Glutamatergic neuron (in vitro differentiated cells): ENCODE measurements at regions not wholly inside any gene's neighbourhood (a gene's known extent, or its start where the extent isn't known, plus 50 kb on each side); places are given as distances from the start of the nearest gene placed in this dataset.

Experiments used
- DNase-seq: peaks from one replicate; pipeline ENCODE4 v3.0.0; 2022
- H3K27ac Mint-ChIP-seq: one replicate; pipeline ENCODE4 v1.8.0; 2020; ENCODE audit warnings: mild to moderate bottlenecking, mixed read lengths, inconsistent platforms; ENCODE audit not compliant: unreplicated experiment
- H3K27me3 Mint-ChIP-seq: one replicate; pipeline ENCODE4 v1.8.0; 2020; ENCODE audit warnings: mild to moderate bottlenecking, moderate library complexity, mixed read lengths, inconsistent platforms; ENCODE audit not compliant: unreplicated experiment
- H3K36me3 Mint-ChIP-seq: one replicate; pipeline ENCODE4 v1.8.0; 2020; ENCODE audit warnings: mild to moderate bottlenecking, mixed read lengths, inconsistent platforms; ENCODE audit not compliant: unreplicated experiment
- H3K4me1 Mint-ChIP-seq: one replicate; pipeline ENCODE4 v1.8.0; 2020; ENCODE audit warnings: mild to moderate bottlenecking, low read depth, mixed read lengths, inconsistent platforms; ENCODE audit not compliant: unreplicated experiment
- H3K4me3 Mint-ChIP-seq: one replicate; pipeline ENCODE4 v1.8.0; 2020; ENCODE audit warnings: mild to moderate bottlenecking, mixed read lengths, inconsistent platforms; ENCODE audit not compliant: unreplicated experiment
- H3K9me3 Mint-ChIP-seq: one replicate; pipeline ENCODE4 v1.8.0; 2020; ENCODE audit warnings: mild to moderate bottlenecking, moderate library complexity, mixed read lengths, inconsistent platforms; ENCODE audit not compliant: unreplicated experiment
- TF ChIP-seq, protein P1 (sequence below): fragments of 200-600 bp; sonication (generic); IDR thresholded peaks from one replicate; pipeline ENCODE4 v1.5.0; 2021; ENCODE audit not compliant: partially characterized antibody, unreplicated experiment

DNA sequence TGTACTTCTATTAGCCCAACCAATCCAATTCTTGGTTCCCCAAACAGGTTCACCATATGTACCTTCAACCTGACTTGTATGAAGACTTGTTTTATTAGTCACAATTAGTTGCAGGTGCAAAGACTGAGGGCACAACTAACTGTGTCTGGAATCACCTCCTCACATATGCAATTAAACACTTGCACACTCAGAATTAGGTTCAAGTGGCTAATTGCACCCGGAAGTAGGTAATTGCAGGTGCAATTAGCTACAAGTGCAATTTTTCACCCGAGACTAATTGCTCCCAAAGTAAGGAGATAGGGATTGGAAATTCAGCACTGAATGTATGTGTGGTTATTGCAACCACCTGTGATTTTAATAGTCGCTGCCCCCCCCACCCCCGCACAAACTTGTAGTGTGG is 338.9 kb downstream of the ZSWIM6 start:
- H3K36me3 Mint-ChIP-seq = peaks cover 5% of the 10 kb centered on the region
- H3K27ac Mint-ChIP-seq = no peak overlapping the region
- peaks cover 3% of the 10 kb centered on the region for H3K9me3 Mint-ChIP-seq
- H3K4me1 Mint-ChIP-seq = no peaks in the 10 kb centered on the region
- H3K27me3 Mint-ChIP-seq = no peaks in the 10 kb centered on the region
- TF ChIP-seq, protein P1, sequence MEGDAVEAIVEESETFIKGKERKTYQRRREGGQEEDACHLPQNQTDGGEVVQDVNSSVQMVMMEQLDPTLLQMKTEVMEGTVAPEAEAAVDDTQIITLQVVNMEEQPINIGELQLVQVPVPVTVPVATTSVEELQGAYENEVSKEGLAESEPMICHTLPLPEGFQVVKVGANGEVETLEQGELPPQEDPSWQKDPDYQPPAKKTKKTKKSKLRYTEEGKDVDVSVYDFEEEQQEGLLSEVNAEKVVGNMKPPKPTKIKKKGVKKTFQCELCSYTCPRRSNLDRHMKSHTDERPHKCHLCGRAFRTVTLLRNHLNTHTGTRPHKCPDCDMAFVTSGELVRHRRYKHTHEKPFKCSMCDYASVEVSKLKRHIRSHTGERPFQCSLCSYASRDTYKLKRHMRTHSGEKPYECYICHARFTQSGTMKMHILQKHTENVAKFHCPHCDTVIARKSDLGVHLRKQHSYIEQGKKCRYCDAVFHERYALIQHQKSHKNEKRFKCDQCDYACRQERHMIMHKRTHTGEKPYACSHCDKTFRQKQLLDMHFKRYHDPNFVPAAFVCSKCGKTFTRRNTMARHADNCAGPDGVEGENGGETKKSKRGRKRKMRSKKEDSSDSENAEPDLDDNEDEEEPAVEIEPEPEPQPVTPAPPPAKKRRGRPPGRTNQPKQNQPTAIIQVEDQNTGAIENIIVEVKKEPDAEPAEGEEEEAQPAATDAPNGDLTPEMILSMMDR = no peak
- no peak for DNase-seq
- no peak overlapping the region for H3K4me3 Mint-ChIP-seq

DNA sequence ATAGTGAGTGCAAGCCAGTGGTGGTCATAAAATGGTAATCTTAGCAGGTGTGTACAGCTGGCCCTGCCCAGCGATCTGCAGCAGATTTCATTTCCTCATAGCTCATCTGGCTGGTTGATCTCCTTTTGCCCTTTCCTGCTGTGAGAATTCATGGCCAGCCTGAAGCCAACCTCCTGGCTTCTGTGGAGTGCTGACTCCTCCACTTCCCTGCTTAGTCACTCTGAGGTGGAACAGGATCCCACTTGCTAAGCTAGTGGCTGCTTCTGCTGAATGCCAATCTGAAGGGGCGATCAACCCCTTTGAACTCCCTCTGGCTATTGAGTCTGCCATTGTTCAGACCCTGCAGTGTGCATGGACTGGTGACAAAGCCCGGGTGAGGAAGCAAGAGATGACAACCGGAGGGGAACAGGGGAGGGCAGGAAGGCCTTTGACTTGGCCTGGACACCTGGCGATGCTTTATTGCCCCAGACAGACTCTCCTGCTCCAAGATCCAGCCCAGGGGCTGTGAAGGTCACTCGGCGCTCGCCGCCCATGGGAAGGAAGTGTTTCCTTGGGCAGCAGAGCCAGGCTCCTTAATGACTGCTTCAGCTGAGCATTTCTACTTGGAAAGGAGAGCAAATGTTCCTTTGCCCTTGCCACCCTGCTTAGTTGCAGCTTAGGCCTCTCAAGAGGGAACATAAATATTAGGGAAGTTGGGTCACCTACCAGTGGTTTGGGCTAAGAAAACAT is 341.1 kb downstream of the ZSWIM6 start:
- peaks cover 5% of the 10 kb centered on the region for H3K36me3 Mint-ChIP-seq
- TF ChIP-seq, protein P1 = no peak
- DNase-seq = no peak
- H3K9me3 Mint-ChIP-seq = peaks cover 3% of the 10 kb centered on the region
- H3K27me3 Mint-ChIP-seq = no peaks in the 10 kb centered on the region
- H3K4me1 Mint-ChIP-seq = no peaks in the 10 kb centered on the region
- H3K27ac Mint-ChIP-seq = no peak overlapping the region
- no peak overlapping the region for H3K4me3 Mint-ChIP-seq

DNA sequence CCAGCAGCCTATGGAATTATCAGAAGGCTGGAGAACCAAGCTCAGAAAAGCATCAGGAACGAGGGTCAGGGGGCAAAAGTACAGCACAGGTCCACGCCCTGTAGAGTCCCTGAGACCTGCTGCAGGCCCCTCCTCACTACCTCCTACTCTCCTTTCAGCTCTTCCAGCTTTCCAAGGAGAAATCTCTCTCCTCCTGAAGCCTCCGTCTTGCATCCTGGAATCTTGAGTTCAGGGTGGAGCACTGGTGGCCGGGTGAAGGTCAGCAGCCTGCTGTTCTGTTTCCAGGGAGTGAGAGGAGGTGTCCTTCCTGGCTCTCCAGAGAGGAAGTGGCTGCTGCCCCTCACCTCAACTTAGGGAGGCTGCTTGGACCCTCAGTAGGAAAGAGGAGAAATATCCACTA is 342.3 kb downstream of the ZSWIM6 start:
- peaks cover 4% of the 10 kb centered on the region for H3K9me3 Mint-ChIP-seq
- H3K27me3 Mint-ChIP-seq = peaks cover 3% of the 10 kb centered on the region
- H3K27ac Mint-ChIP-seq = no peak overlapping the region
- H3K36me3 Mint-ChIP-seq = peaks cover 5% of the 10 kb centered on the region
- no peaks in the 10 kb centered on the region for H3K4me1 Mint-ChIP-seq
- DNase-seq = no peak
- H3K4me3 Mint-ChIP-seq = no peak overlapping the region
- TF ChIP-seq, protein P1 = no peak

DNA sequence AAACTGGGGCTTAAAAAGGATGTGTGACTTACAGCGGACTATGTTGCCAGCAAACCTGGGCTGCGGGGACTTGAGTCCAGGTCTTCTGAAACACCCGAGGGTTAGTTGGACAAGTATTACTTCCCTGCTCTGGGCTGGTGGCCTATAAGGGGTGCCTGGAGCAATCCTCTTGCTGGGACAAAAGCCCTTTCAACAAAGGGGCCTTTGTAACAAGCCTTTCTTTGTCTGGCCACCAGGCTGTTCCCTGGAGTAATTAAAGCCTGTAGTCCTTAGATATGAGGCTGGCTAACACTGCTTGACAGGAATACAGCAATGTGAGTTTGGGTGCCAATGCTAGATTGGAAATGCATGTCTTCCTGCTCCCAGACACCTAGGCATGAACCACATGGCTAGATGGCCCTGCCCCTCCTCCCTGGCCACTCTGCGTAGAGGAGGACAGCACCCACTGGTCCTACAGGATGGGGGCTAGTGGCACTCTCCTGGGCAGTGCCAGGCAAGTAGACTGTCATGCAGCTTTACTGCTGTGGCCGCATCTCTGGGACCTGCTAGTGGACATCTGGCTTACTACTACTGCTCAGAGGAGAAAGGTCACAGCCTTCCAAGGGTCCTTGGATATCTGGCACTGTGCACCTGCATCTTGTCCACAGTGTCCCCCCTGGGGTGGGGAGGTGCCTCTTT is 343.1 kb downstream of the ZSWIM6 start:
- Mint-ChIP-seq H3K27ac (no peak overlapping the region), H3K4me1 (no peaks in the 10 kb centered on the region), H3K27me3 (peaks cover 3% of the 10 kb centered on the region), H3K9me3 (peaks cover 4% of the 10 kb centered on the region), H3K36me3 (peaks cover 5% of the 10 kb centered on the region), H3K4me3 (no peak overlapping the region)
- TF ChIP-seq, protein P1 = no peak
- DNase-seq = no peak

DNA sequence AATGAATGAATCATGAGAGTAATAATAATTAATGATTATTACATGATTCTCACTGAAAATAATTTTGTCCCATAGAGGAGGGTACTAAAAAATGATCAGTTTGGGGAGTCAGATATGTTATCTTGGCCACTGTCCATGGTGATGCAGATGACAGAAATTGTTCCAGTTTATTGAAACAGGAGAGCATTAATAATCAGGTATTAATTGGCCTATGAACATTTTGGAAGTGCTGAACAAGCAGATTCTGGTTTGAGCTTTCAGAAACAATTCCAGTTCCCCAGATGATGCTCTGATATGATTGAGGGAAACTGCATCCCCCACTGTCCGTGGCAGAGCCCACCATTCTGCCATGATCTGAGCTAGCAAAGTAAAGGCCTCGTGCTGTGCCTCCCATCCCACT is 345.2 kb downstream of the ZSWIM6 start:
- TF ChIP-seq, protein P1 = no peak

More for the DNA sequence above, 345.2 kb downstream of the ZSWIM6 start:
- peaks cover 4% of the 10 kb centered on the region for H3K9me3 Mint-ChIP-seq
- H3K27me3 Mint-ChIP-seq = peaks cover 3% of the 10 kb centered on the region
- no peak for DNase-seq
- H3K27ac Mint-ChIP-seq = no peak overlapping the region
- peaks cover 5% of the 10 kb centered on the region for H3K36me3 Mint-ChIP-seq
- H3K4me1 Mint-ChIP-seq = no peaks in the 10 kb centered on the region
- H3K4me3 Mint-ChIP-seq = no peak overlapping the region
